HG03175 (cell line): ENCODE measurements at regions not wholly inside any gene's neighbourhood (a gene's known extent, or its start where the extent isn't known, plus 50 kb on each side); places are given as distances from the start of the nearest gene placed in this dataset.

Source experiments
- ATAC-seq: cut with Tn5 transposase; IDR thresholded peaks from one replicate; pipeline ENCODE4 v1.9.1; 2021; ENCODE audit warnings: mild to moderate bottlenecking, moderate library complexity; ENCODE audit not compliant: unreplicated experiment

DNA sequence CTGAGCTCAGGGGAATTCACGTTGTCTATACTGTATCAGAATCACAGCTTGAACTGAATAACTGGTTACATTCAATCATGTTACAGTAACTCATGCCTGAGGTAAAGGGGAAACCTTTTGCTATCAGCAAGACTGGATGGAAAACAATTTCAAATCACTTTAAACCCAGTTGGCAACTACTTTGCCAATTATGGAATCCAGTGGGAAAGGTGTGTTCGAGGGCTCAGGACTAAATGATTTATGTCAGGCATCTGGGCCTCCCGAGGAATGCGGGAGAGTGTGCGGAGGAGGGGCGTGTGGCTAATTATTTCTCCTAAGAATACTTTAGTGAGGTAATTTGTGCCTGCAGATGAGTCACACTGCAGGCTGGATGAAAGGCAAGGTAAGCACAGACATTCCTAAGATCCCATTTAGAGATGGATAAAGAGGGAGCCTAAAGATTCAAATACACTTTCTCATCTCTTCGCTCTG, 100.1 kb downstream of the HRH4 start:
- no peak for ATAC-seq

DNA sequence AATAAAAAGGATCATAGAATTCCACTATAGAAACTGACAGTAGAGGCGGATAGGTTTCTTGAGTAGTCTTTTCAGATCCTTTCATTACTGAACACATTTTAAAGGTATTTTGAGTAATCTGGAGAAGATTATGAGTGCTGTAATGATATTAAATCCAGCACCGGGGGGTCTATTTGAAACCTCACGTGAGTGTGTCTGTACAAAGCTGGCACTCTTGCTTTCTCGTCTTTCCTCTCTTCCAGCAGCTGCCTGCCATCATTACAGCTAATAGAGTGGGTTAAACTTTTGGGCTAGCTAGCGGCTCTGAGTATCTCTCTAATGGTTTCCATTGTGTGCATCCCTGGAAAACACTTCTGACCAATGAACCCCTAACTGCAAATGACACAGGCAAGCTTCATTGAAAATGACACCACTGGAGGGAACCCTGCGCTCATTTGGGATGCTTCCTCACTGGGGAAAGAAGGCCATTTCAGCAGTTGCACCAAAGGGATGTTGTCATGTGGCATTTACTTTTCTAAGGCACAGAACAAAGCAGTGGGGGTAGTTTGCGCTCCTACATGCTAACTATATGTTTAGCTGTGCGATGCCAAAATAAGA, 101.0 kb downstream of the HRH4 start:
- ATAC-seq = no peak

DNA sequence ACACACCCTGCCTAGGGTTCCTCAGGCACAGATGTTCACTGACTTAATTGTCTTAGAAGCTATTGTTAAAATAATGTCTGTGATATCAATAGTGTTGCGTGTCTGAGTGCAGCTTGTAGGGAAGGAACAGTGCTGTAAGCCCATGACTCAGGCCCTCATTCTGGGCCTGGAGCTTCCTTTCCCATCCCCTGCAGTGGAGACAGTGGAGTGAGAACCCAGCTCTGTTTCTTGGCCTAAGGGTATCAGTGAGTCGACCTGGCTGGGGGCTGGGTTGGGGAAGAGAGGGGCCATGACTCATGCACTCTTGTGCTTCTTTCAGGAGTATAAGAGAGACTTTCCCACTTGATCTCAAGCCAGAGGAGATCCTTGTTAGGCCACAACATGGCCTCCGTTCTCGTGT, 106.8 kb downstream of the HRH4 start:
- ATAC-seq = no peak

DNA sequence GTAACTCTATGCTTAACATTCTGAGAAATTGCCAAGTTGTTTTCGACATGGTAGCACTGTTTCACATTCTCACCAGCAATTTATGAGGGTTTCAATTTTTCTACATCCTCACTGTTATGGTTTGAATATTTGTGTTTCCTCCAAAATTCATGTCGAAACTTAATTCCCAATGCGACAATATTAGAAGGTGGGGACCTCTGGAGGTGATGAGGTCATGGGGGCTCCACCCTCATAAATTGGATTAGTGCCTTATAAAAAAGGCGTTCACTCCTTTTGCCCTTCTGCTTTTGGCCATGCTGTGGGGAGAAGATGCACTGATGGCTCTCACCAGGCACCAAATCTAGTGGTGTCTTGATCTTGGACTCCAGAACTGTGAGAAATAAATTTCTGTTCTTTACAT, 110.3 kb downstream of the HRH4 start:
- ATAC-seq = no peak

DNA sequence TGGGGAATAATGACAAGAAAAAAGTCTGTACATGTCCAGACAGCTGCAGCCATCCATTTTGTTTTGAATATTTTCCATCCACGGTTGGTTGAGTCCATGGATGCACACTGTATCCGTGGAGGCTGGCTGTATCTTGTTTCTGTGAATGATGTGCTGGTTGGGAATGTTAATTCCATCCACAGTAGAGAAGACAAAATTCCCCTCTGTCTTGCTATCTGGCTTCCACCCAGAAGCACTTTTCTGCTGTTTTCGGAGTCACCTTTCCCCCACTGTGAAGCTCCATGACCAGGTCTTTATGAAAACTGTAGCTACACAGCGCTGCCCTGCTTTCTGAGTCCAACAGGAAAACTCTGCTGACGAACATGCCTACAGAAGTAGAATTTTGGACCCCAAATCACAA, 122.3 kb downstream of the HRH4 start:
- ATAC-seq = no peak

GRCh38 chr18:24584205-24584604, 123.8 kb downstream of the HRH4 start:
- ATAC-seq = no peak

- ATAC-seq = no peak
Measured at GRCh38 chr18:24584813-24585212, 124.4 kb downstream of the HRH4 start.

GRCh38 chr18:24585996-24586566, 125.6 kb downstream of the HRH4 start:
- no peak for ATAC-seq

DNA sequence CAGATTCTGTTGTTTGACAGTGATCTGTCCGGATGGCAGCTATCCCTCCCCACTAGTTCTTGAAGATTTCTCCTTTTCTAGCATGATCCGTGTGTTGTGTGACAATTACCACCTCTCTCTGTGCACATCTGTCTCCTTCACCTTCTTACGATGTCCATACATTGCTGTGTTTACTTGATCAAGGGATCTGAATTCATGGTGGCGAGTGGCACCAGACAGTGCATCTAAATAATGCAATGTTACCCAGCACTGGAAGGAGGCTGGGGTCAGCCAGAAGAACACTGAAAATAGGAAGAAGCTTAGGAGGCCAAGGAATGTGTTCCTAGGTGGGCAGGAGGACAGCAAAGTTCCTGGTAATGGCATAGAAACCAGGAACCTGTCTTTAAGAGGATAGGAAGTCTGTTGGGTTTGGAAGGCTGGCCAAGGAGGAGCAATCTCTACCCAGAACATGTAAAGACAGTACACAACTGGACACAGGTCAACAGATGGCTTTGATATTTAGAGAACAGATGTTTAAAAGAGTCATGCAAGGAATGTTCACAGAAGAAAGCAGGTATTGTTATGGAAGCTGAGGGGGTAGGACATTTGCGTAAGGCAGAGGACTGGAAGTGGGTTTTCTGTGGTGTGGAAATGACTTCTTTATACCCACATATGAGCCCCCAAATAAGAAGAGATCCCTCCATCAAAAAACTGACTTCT, 126.4 kb downstream of the HRH4 start:
- no peak for ATAC-seq

- no peak for ATAC-seq
Measured at GRCh38 chr18:24588440-24588839, 128.0 kb downstream of the HRH4 start.

DNA sequence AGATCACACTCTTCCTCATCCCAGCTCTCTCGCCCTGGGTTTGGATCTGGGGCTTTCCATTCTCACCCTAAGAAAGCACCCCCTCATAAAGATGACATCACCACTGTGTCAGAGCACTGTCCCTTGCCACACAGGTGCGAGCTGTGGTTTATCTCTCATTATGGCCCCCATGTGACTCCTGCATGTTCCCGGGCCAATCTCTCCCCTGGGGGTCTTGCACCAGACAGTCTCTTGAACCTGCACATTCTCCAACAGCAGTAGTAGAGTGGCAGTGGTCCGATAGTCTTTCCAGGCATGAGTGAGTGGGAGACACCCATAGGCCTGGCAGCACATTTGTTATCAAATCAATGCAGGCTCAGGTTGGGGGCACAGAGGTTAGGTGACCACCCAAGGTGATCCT, 130.5 kb downstream of the HRH4 start:
- ATAC-seq = no peak

- no peak for ATAC-seq
Measured at GRCh38 chr18:24593401-24593800, 133.0 kb downstream of the HRH4 start.

DNA sequence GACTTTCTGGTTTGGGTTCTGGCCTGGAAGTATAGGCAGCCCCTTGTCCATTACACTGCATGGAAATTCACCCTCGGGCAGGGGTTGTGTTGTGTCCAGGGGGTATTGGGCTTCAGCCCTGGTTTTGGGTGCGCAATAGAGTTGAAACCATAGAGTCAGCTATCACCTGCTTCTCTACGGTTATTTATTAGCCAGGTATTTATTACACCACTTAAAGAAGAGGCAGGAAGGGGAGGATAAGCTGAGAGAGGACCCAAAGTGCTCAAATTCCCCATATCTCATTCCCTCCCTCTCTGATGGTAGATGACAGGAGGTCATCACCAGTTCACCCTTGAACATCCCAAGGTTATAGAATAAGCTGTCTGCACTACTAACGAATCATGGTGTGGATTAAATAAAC, 133.4 kb downstream of the HRH4 start:
- no peak for ATAC-seq

GRCh38 chr18:24595561-24596031, 135.2 kb downstream of the HRH4 start:
- no peak for ATAC-seq

DNA sequence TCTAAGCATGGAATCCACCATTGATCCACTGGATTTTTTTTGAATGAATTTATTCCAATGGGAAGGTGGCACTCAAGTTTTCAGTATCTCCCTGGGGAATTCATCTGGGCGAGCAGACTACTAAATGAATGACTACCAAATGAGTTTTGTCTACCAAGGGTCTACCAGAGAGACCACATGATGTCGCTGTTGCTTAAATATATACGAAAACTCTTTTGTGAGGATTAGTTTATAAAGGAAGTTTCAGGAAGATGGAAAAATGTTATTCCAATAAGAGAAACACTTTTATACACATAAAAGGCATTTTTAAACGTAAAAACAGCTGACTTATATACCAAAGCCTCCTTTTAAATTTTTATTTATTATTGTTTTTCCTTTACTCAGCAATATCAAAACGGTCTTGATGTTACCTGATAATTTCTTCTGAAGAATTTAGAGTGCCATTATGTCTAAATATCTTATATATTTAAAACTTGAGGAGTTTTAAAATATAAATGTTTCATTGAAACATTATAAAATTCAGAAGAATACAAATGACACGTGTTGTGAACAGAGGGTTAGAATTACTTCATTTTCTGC, 139.7 kb downstream of the HRH4 start:
- no peak for ATAC-seq

DNA sequence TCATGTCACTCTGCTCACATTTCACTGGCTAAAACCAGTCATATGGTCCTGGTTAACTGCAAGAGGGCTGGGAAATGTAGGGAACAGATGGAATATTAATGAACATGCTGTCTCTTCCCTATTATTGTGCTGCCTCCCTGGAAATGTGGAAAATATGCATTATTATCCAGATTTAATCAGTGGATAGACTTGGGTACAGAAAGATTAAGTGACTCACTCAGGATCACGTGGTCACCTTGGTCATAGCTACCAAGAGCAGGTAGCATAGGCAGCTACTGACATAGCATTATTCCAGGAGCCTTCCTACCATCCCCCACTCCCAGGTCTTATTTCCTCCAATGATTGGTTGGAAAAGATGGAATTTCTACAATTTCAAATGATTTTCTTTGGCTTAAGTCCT, 141.1 kb downstream of the HRH4 start:
- no peak for ATAC-seq

DNA sequence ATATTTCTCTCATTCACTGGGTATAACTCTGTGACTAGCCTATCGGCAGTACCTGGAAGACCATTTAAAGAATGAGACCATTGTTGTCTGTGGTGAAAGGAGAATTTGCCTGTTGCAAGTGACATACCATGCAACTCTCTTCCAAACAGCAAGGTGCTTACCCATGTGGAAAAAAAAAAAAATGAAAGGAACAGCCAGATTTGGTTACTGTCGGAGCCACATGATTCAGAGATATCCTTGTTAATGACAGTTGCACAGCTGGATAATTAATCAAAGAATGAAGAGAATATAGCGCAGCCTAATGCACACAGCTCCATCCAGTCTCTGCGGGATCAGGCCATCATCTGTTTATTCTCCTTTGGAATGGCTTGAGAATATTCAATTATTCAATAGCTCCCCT, 141.8 kb downstream of the HRH4 start:
- no peak for ATAC-seq

- no peak for ATAC-seq
Measured at GRCh38 chr18:24603151-24603550, 142.7 kb downstream of the HRH4 start.

DNA sequence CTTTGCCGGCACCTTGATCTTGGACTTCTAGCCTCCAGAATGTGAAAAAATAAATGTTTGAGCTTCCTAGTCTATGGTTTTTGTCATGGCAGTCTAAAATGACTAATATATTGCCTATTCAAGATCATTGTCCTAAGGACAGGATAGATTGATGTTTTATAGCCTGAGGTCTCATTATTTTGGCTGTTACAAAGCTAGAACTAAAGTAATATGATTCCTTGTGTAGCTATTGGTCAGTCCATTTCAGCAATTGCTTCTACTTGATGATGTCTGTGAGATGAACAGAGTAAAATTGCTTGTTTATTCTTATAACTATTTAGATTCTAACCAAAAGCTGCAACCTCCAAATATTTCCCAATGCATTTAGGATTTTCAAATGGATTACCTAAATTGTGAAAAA, 145.0 kb downstream of the HRH4 start:
- ATAC-seq = no peak

DNA sequence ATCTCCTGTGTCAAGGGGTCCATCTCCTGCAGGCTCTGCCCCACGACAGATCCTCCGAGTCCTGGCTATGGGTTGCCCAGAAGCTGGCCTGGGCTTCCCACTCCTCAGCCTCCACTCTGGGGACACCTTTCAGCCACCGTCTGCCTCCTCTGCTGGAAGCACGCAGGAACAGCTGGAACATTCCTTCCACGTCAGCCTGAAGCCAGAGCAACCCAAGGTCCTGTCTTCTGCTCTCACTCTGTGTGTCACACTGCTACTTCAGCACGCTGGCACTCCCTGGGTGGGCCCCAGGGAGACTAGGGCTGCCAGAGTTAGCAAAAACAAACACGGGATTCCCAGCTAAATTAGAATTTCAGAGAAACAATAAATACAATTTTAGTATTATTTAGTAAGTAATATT, 148.8 kb downstream of the HRH4 start:
- ATAC-seq = no peak

DNA sequence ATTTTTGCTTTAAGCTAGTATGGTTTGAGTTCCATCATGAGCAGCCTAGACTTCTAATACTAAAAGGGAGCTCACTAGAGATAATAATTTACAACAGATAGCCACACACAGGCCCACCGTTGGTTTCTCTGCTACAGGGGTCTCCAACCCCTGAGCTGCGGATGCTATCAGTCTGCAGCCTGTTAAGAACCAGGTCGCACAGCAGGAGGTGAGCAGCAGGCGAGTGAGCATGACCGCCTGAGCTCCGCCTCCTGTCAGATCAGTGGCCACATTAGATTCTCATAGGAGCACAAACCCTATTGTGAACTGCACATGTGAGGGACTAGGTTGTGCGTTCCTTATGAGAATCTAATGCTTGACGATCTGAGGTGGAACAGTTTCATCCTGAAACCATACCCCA, 150.6 kb downstream of the HRH4 start:
- ATAC-seq = no peak
